OCI-LY7 (cell line): ENCODE measurements at regions not wholly inside any gene's neighbourhood (a gene's known extent, or its start where the extent isn't known, plus 50 kb on each side); places are given as distances from the start of the nearest gene placed in this dataset.

Experiments used
- BruUV-seq: library from RNA; stranded (reverse); fragments of 400-500 nt; replicated peaks from 2 replicates; lab custom pipeline; 2021; lab: Mats Ljungman, UMichigan
- CTCF ChIA-PET: fragments of 300-600 bp; sonication (Branson Sonifier 250); formaldehyde crosslinking; loops from one replicate; lab custom pipeline; 2022; ENCODE audit warnings: antibody characterized with exemption; ENCODE audit not compliant: unreplicated experiment; lab: Charles Lee
- POLR2A ChIA-PET: fragments of 300-600 bp; sonication (Branson Sonifier 250); formaldehyde crosslinking; loops from one replicate; lab custom pipeline; 2022; ENCODE audit warnings: antibody characterized with exemption; lab: Charles Lee
- DNase-seq: peaks from one replicate; pipeline ENCODE4 v3.0.0-alpha.2; 2015; ENCODE audit warnings: low spot score
- H2AFZ ChIP-seq: fragments of 200-600 bp; sonication (generic), shearing (Covaris generic); 2 replicates; pipeline ENCODE4 v1.6.1; 2014; ENCODE audit warnings: mild to moderate bottlenecking, antibody characterized with exemption, low read length, moderate library complexity
- H3K27ac ChIP-seq: fragments of 200-600 bp; sonication (generic); 2 replicates; pipeline ENCODE4 v1.5.1; 2014; ENCODE audit warnings: mixed run types, low read depth, mild to moderate bottlenecking, moderate library complexity, low read length, inconsistent platforms; ENCODE audit not compliant: poor library complexity, severe bottlenecking
- H3K36me3 ChIP-seq: fragments of 200-600 bp; sonication (generic); 2 replicates; pipeline ENCODE4 v1.6.1; 2014; ENCODE audit warnings: mild to moderate bottlenecking, antibody characterized with exemption, low read length, moderate library complexity, mixed read lengths; ENCODE audit not compliant: insufficient read depth
- H3K4me1 ChIP-seq: fragments of 200-600 bp; sonication (generic); 2 replicates; pipeline ENCODE4 v1.5.1; 2014; ENCODE audit warnings: mild to moderate bottlenecking, low read length; ENCODE audit not compliant: insufficient read depth, poor library complexity, severe bottlenecking
- H3K4me2 ChIP-seq: fragments of 200-600 bp; sonication (generic); 2 replicates; pipeline ENCODE4 v1.6.1; 2014; ENCODE audit warnings: mild to moderate bottlenecking, low read length
- H3K4me3 ChIP-seq: fragments of 200-600 bp; sonication (generic); 2 replicates; pipeline ENCODE4 v1.5.1; 2014; ENCODE audit warnings: mild to moderate bottlenecking, low read depth, low read length; ENCODE audit not compliant: poor library complexity, severe bottlenecking
- H3K79me2 ChIP-seq: fragments of 200-600 bp; sonication (generic); 2 replicates; pipeline ENCODE4 v1.6.1; 2016; ENCODE audit warnings: low read depth, mild to moderate bottlenecking, low read length, moderate library complexity, mixed read lengths; ENCODE audit not compliant: insufficient read depth
- H3K9me2 ChIP-seq: fragments of 200-600 bp; sonication (generic); 2 replicates; pipeline ENCODE4 v1.6.1; 2016; ENCODE audit warnings: mild to moderate bottlenecking, low read length, mixed read lengths; ENCODE audit not compliant: insufficient read depth
- H3K9me3 ChIP-seq: fragments of 200-600 bp; sonication (generic); 2 replicates; pipeline ENCODE4 v1.6.1; 2014; ENCODE audit warnings: mild to moderate bottlenecking, mixed run types, low read length, mixed read lengths
- H4K20me1 ChIP-seq: fragments of 200-600 bp; sonication (generic); 2 replicates; pipeline ENCODE4 v1.6.1; 2014; ENCODE audit warnings: mild to moderate bottlenecking, antibody characterized with exemption, low read length, moderate library complexity, mixed read lengths; ENCODE audit not compliant: insufficient read depth
- EZH2phosphoT487 ChIP-seq: fragments of 200-600 bp; sonication (generic); IDR thresholded peaks from 2 replicates; pipeline ENCODE4 v1.6.1; 2018; ENCODE audit warnings: low read depth, borderline replicate concordance, mild to moderate bottlenecking, mixed run types, antibody characterized with exemption, low read length, moderate library complexity, mixed read lengths
- intact Hi-C: fragments of 100-400 bp; cut with micrococcal nuclease; formaldehyde crosslinking; loops from one replicate; pipeline ENCODE4 v1.10.0; 2022; ENCODE audit not compliant: unreplicated experiment
- TF ChIP-seq, protein P1 (sequence below): fragments of 200-600 bp; sonication (generic); conservative IDR thresholded peaks from 2 replicates; pipeline ENCODE4 v1.5.1; 2014; ENCODE audit warnings: mild to moderate bottlenecking, antibody characterized with exemption, low read length, moderate library complexity, mixed read lengths

DNA sequence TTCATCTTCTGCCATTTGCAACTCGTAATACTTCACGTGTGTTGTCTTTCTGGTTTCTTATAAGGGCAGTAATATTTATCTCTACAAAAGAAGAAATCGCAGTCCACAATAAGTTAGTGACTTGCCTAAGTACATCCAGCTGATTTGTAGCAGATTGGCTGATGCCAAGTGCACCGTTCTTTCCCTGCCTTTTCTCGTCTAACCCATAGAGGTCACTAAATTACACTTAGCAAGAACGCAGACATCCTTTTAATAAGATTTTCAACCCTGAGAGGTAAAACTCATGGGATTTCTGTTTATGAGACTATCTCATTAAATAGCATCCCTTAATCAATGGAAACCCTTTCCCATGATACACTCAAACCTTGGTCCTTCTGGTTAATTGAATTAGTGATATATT, 408.6 kb upstream of the ACTRT1 start:
- ChIA-PET POLR2A (no interaction called here), CTCF (no interaction called here)
- Histone ChIP-seq H3K36me3 (no peaks in the 10 kb centered on the region), H3K27ac (no peak overlapping the region), H3K4me3 (no peak overlapping the region), H3K4me1 (no peaks in the 10 kb centered on the region), H3K4me2 (no peak overlapping the region), H3K79me2 (no peaks in the 10 kb centered on the region), H3K9me2 (no peaks in the 10 kb centered on the region), H4K20me1 (no peaks in the 10 kb centered on the region), H2AFZ (no peak overlapping the region), H3K9me3 (no peaks in the 10 kb centered on the region)
- no peak for DNase-seq
- intact Hi-C loops, result no loop called here
- no TSS peak for BruUV-seq
- TF ChIP-seq, protein P1, sequence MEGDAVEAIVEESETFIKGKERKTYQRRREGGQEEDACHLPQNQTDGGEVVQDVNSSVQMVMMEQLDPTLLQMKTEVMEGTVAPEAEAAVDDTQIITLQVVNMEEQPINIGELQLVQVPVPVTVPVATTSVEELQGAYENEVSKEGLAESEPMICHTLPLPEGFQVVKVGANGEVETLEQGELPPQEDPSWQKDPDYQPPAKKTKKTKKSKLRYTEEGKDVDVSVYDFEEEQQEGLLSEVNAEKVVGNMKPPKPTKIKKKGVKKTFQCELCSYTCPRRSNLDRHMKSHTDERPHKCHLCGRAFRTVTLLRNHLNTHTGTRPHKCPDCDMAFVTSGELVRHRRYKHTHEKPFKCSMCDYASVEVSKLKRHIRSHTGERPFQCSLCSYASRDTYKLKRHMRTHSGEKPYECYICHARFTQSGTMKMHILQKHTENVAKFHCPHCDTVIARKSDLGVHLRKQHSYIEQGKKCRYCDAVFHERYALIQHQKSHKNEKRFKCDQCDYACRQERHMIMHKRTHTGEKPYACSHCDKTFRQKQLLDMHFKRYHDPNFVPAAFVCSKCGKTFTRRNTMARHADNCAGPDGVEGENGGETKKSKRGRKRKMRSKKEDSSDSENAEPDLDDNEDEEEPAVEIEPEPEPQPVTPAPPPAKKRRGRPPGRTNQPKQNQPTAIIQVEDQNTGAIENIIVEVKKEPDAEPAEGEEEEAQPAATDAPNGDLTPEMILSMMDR, result no peak
- no peak for TF ChIP-seq EZH2phosphoT487

DNA sequence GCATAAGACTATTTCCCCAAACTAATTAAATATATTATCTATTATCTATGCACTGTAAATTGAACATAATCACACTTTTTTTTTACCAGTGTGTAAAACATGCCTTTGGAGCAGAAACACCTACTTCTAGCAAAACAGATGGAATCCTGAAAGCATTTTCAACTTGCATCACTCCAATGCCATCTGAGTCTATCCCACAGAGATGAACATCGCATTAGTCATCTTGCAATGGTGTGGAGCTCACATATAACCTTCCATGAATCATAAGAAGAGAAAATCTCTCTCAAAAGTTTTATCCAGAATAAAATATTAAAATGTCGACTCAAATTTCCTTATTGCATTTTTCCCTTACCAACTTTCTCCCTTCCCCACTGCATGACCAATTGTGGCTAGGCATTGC, 406.7 kb upstream of the ACTRT1 start:
- no peaks in the 10 kb centered on the region for H3K9me2 ChIP-seq
- no peak overlapping the region for H3K4me3 ChIP-seq
- no peaks in the 10 kb centered on the region for H3K36me3 ChIP-seq
- intact Hi-C loops, result no loop called here
- POLR2A ChIA-PET, result no interaction called here
- H3K9me3 ChIP-seq, result no peaks in the 10 kb centered on the region
- BruUV-seq, result no TSS peak
- H2AFZ ChIP-seq, result no peak overlapping the region
- no peaks in the 10 kb centered on the region for H3K4me1 ChIP-seq
- no peaks in the 10 kb centered on the region for H4K20me1 ChIP-seq
- no peak for DNase-seq
- no peak overlapping the region for H3K27ac ChIP-seq
- no peaks in the 10 kb centered on the region for H3K79me2 ChIP-seq
- TF ChIP-seq, protein P1, result no peak
- TF ChIP-seq EZH2phosphoT487, result no peak
- CTCF ChIA-PET, result no interaction called here
- no peak overlapping the region for H3K4me2 ChIP-seq

DNA sequence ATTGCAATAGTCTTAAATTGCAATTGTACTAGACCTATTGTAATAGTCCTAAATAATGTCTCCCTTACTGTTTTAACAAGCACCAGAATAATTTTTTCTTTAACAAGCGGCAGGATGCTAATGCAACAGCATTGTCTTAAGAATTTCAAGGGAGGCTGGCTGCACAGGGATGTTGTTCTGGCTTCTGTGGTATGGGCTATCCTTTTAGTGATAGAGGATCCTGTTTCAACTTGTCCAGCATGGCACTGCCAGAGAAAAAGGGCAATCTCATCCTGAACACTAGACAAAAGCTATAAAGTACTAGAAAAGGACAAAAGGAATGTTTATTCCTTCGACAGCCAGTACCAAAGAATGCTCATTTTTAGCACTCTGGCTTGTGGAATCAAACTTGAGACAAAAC, 405.5 kb upstream of the ACTRT1 start:
- Histone ChIP-seq H3K9me3 (no peaks in the 10 kb centered on the region), H3K4me1 (no peaks in the 10 kb centered on the region), H3K79me2 (no peaks in the 10 kb centered on the region), H3K4me2 (no peak overlapping the region), H2AFZ (no peak overlapping the region), H3K4me3 (no peak overlapping the region), H3K9me2 (no peaks in the 10 kb centered on the region), H3K36me3 (no peaks in the 10 kb centered on the region), H4K20me1 (no peaks in the 10 kb centered on the region), H3K27ac (no peak overlapping the region)
- intact Hi-C loops, result no loop called here
- BruUV-seq, result no TSS peak
- TF ChIP-seq EZH2phosphoT487, result no peak
- TF ChIP-seq, protein P1, result no peak
- ChIA-PET CTCF (no interaction called here), POLR2A (interaction anchor here (0.5 kb wide), 1 partner anchor 872 kb away, joined by 3 read pairs; no protein-coding TSS in a partner anchor)
- no peak for DNase-seq
